Lower lobe of right lung (tissue), 2 donors: ENCODE measurements at regions not wholly inside any gene's neighbourhood (a gene's known extent, or its start where the extent isn't known, plus 50 kb on each side); places are given as distances from the start of the nearest gene placed in this dataset.

ENCODE experiments used
- ATAC-seq, 2 donors: fragments of 200-7000 bp; cut with Tn5 transposase; one replicate each; pipeline ENCODE4 v1.9.1; 2020 to 2022; ENCODE audit warnings: mild to moderate bottlenecking in 2 of 2, moderate library complexity in 2 of 2
- DNase-seq: peaks from one replicate; pipeline ENCODE4 v3.0.0-alpha.2; 2020
- H3K27ac ChIP-seq: fragments of 200-600 bp; one replicate; pipeline ENCODE4 v1.8.0; 2022
- H3K27me3 ChIP-seq: fragments of 200-600 bp; one replicate; pipeline ENCODE4 v1.8.0; 2022; ENCODE audit warnings: low read depth
- H3K36me3 ChIP-seq: fragments of 200-600 bp; one replicate; pipeline ENCODE4 v1.8.0; 2022; ENCODE audit warnings: mild to moderate bottlenecking
- H3K4me1 ChIP-seq: fragments of 200-600 bp; one replicate; pipeline ENCODE4 v1.8.0; 2022
- H3K4me3 ChIP-seq: fragments of 200-600 bp; one replicate; pipeline ENCODE4 v1.8.0; 2022; ENCODE audit warnings: mild to moderate bottlenecking
- H3K9me3 ChIP-seq: fragments of 200-600 bp; one replicate; pipeline ENCODE4 v1.8.0; 2022
- CTCF ChIP-seq: fragments of 200-600 bp; IDR thresholded peaks from one replicate; pipeline ENCODE4 v1.8.0; 2022; ENCODE audit warnings: antibody characterized with exemption, mild to moderate bottlenecking
- intact Hi-C: fragments of 100-400 bp; cut with DNase I; formaldehyde crosslinking; loops from one replicate; pipeline ENCODE4 v1.11.0; 2022
- donor health status: DM: no; HTN: yes; CAD: no; lungs with severe emphysema.

GRCh38 chrX:45850775-45851433 lies 650.2 kb upstream of the DIPK2B start:
- Histone ChIP-seq H3K36me3 (no peaks in the 10 kb centered on the region), H3K9me3 (no peaks in the 10 kb centered on the region), H3K4me1 (no peaks in the 10 kb centered on the region), H3K27ac (no peak overlapping the region), H3K27me3 (no peaks in the 10 kb centered on the region), H3K4me3 (peak overlapping the region; percentile 59)
- TF ChIP-seq CTCF: no peak
- intact Hi-C loops: no loop called here
- DNase-seq: peak; percentile 48
- ATAC-seq: peak; percentile 65 to 67

- intact Hi-C loops: no loop called here
- Histone ChIP-seq H3K27me3 (no peaks in the 10 kb centered on the region), H3K27ac (no peak overlapping the region), H3K4me3 (peak overlapping the region; percentile 59), H3K36me3 (no peaks in the 10 kb centered on the region), H3K4me1 (no peaks in the 10 kb centered on the region), H3K9me3 (no peaks in the 10 kb centered on the region)
- DNase-seq: no peak
- no peak for TF ChIP-seq CTCF
- peak; percentile 42 to 53 for ATAC-seq
These were observed 649.6 kb upstream of the DIPK2B start for GRCh38 chrX:45850197-45850774.

- no peak for DNase-seq
- intact Hi-C loops: no loop called here
- Histone ChIP-seq H3K27ac (no peak overlapping the region), H3K4me1 (no peaks in the 10 kb centered on the region), H3K9me3 (no peaks in the 10 kb centered on the region), H3K4me3 (peak overlapping the region; percentile 59), H3K36me3 (no peaks in the 10 kb centered on the region), H3K27me3 (no peaks in the 10 kb centered on the region)
- TF ChIP-seq CTCF: peak; percentile 23
- ATAC-seq: peak in 1 of 2 donors; percentile 71
These were observed 648.7 kb upstream of the DIPK2B start for GRCh38 chrX:45849261-45849862.

- no peak for TF ChIP-seq CTCF
These were observed 647.3 kb upstream of the DIPK2B start for GRCh38 chrX:45847961-45848360.

GRCh38 chrX:45846328-45846727 lies 645.7 kb upstream of the DIPK2B start:
- no peak for DNase-seq
- H3K4me1 ChIP-seq: no peaks in the 10 kb centered on the region
- no peak overlapping the region for H3K27ac ChIP-seq
- no peaks in the 10 kb centered on the region for H3K9me3 ChIP-seq
- ATAC-seq: no peak
- intact Hi-C loops: no loop called here
- no peak overlapping the region for H3K4me3 ChIP-seq
- TF ChIP-seq CTCF: no peak
- H3K27me3 ChIP-seq: no peaks in the 10 kb centered on the region
- no peaks in the 10 kb centered on the region for H3K36me3 ChIP-seq

More at GRCh38 chrX:45847961-45848360, 647.3 kb upstream of the DIPK2B start:
- H3K9me3 ChIP-seq: no peaks in the 10 kb centered on the region
- H3K27ac ChIP-seq: no peak overlapping the region
- DNase-seq: no peak
- H3K4me1 ChIP-seq: no peaks in the 10 kb centered on the region
- no peaks in the 10 kb centered on the region for H3K36me3 ChIP-seq
- no peak for ATAC-seq
- intact Hi-C loops: no loop called here
- H3K27me3 ChIP-seq: no peaks in the 10 kb centered on the region
- no peak overlapping the region for H3K4me3 ChIP-seq
